ENCODE measurements at regions not wholly inside any gene's neighbourhood (a gene's known extent, or its start where the extent isn't known, plus 50 kb on each side); places are given as distances from the start of the nearest gene placed in this dataset.
"Not testable (repeated sequence)": the region's sequence is repeated elsewhere in the genome, so short reads cannot be mapped to it uniquely, and the experiment has no call there.

- H3K27ac ChIP-seq (ENCODE audit: low read depth in 2 of 2, low read length in 1 of 2); H3K4me2 ChIP-seq; H3K9ac ChIP-seq; H3K27me3 ChIP-seq (ENCODE audit: insufficient read depth); H3F3A ChIP-seq (replicated peaks; ENCODE audit: insufficient read depth); H3K79me2 ChIP-seq (ENCODE audit: insufficient read depth); CTCF ChIA-PET; H2AFZ ChIP-seq (ENCODE audit: low read depth); H3K4me3 ChIP-seq (ENCODE audit: low read depth in 2 of 2, low read length in 1 of 2); H3K36me3 ChIP-seq (replicated peaks in 1 of 2; ENCODE audit: control insufficient read depth in 1 of 2, insufficient read depth in 2 of 2, low read length in 1 of 2); H4K20me1 ChIP-seq (ENCODE audit: insufficient read depth); H3K4me1 ChIP-seq (ENCODE audit: control insufficient read depth in 1 of 2, insufficient read depth in 2 of 2, low read depth in 1 of 2, low read length in 1 of 2); DNase-seq; POLR2A ChIA-PET; H3K9me3 ChIP-seq; H3K9me2 ChIP-seq: not testable (repeated sequence)
- 4% methylated on average over 1 of the region's 2 CpGs for WGBS (ENCODE audit: low lambda C conversion rate)
Observed at GRCh38 chr2:111542120-111542774, 341.7 kb downstream of the ANAPC1 start.

GRCh38 chr2:111544006-111544405, 340.0 kb downstream of the ANAPC1 start:
- H3K9ac ChIP-seq; POLR2A ChIA-PET; H3K4me2 ChIP-seq; H3K4me3 ChIP-seq (ENCODE audit: low read depth in 2 of 2, low read length in 1 of 2); DNase-seq; H3K9me2 ChIP-seq; H3K79me2 ChIP-seq (ENCODE audit: insufficient read depth); H3K4me1 ChIP-seq (ENCODE audit: control insufficient read depth in 1 of 2, insufficient read depth in 2 of 2, low read depth in 1 of 2, low read length in 1 of 2); H3K27ac ChIP-seq (ENCODE audit: low read depth in 2 of 2, low read length in 1 of 2); CTCF ChIA-PET; H3F3A ChIP-seq (replicated peaks; ENCODE audit: insufficient read depth); H3K36me3 ChIP-seq (replicated peaks in 1 of 2; ENCODE audit: control insufficient read depth in 1 of 2, insufficient read depth in 2 of 2, low read length in 1 of 2); H2AFZ ChIP-seq (ENCODE audit: low read depth); H3K9me3 ChIP-seq; H4K20me1 ChIP-seq (ENCODE audit: insufficient read depth); H3K27me3 ChIP-seq (ENCODE audit: insufficient read depth): not testable (repeated sequence)
- 57% methylated on average over 2 of the region's 2 CpGs for WGBS (ENCODE audit: low lambda C conversion rate)

- H3K4me2 ChIP-seq; DNase-seq; H3F3A ChIP-seq (replicated peaks; ENCODE audit: insufficient read depth); H3K9me3 ChIP-seq; CTCF ChIA-PET; H2AFZ ChIP-seq (ENCODE audit: low read depth); H3K4me1 ChIP-seq (ENCODE audit: control insufficient read depth in 1 of 2, insufficient read depth in 2 of 2, low read depth in 1 of 2, low read length in 1 of 2); H3K79me2 ChIP-seq (ENCODE audit: insufficient read depth); H3K9me2 ChIP-seq; H3K9ac ChIP-seq; H4K20me1 ChIP-seq (ENCODE audit: insufficient read depth); POLR2A ChIA-PET; H3K27ac ChIP-seq (ENCODE audit: low read depth in 2 of 2, low read length in 1 of 2); H3K27me3 ChIP-seq (ENCODE audit: insufficient read depth); H3K4me3 ChIP-seq (ENCODE audit: low read depth in 2 of 2, low read length in 1 of 2); H3K36me3 ChIP-seq (replicated peaks in 1 of 2; ENCODE audit: control insufficient read depth in 1 of 2, insufficient read depth in 2 of 2, low read length in 1 of 2): not testable (repeated sequence)
- WGBS (ENCODE audit: low lambda C conversion rate), result 83% methylated on average over 4 of the region's 7 CpGs
Observed at GRCh38 chr2:111545723-111546431, 338.1 kb downstream of the ANAPC1 start.

- H3K9me2 ChIP-seq; H3K4me3 ChIP-seq (ENCODE audit: low read depth in 2 of 2, low read length in 1 of 2); H3F3A ChIP-seq (replicated peaks; ENCODE audit: insufficient read depth); H3K4me1 ChIP-seq (ENCODE audit: control insufficient read depth in 1 of 2, insufficient read depth in 2 of 2, low read depth in 1 of 2, low read length in 1 of 2); H3K27me3 ChIP-seq (ENCODE audit: insufficient read depth); H2AFZ ChIP-seq (ENCODE audit: low read depth); DNase-seq; H3K36me3 ChIP-seq (replicated peaks in 1 of 2; ENCODE audit: control insufficient read depth in 1 of 2, insufficient read depth in 2 of 2, low read length in 1 of 2); H3K27ac ChIP-seq (ENCODE audit: low read depth in 2 of 2, low read length in 1 of 2); H4K20me1 ChIP-seq (ENCODE audit: insufficient read depth); H3K79me2 ChIP-seq (ENCODE audit: insufficient read depth); H3K9ac ChIP-seq; H3K9me3 ChIP-seq; H3K4me2 ChIP-seq; CTCF ChIA-PET; POLR2A ChIA-PET: not testable (repeated sequence)
- 71% methylated on average over 5 of the region's 5 CpGs for WGBS (ENCODE audit: low lambda C conversion rate)
Observed at GRCh38 chr2:111546578-111546977, 337.4 kb downstream of the ANAPC1 start.

GRCh38 chr2:111549174-111549573, 334.8 kb downstream of the ANAPC1 start:
- H3F3A ChIP-seq (replicated peaks; ENCODE audit: insufficient read depth); H3K9me2 ChIP-seq; H3K79me2 ChIP-seq (ENCODE audit: insufficient read depth); H3K36me3 ChIP-seq (replicated peaks in 1 of 2; ENCODE audit: control insufficient read depth in 1 of 2, insufficient read depth in 2 of 2, low read length in 1 of 2); H3K4me1 ChIP-seq (ENCODE audit: control insufficient read depth in 1 of 2, insufficient read depth in 2 of 2, low read depth in 1 of 2, low read length in 1 of 2); H3K4me2 ChIP-seq; H3K27ac ChIP-seq (ENCODE audit: low read depth in 2 of 2, low read length in 1 of 2); H4K20me1 ChIP-seq (ENCODE audit: insufficient read depth); H3K4me3 ChIP-seq (ENCODE audit: low read depth in 2 of 2, low read length in 1 of 2); H3K9me3 ChIP-seq; POLR2A ChIA-PET; H3K9ac ChIP-seq; H2AFZ ChIP-seq (ENCODE audit: low read depth); CTCF ChIA-PET; H3K27me3 ChIP-seq (ENCODE audit: insufficient read depth); DNase-seq: not testable (repeated sequence)
- 100% methylated on average over 1 of the region's 2 CpGs for WGBS (ENCODE audit: low lambda C conversion rate)

- H3K4me2 ChIP-seq; H3K36me3 ChIP-seq (replicated peaks in 1 of 2; ENCODE audit: control insufficient read depth in 1 of 2, insufficient read depth in 2 of 2, low read length in 1 of 2); H3K79me2 ChIP-seq (ENCODE audit: insufficient read depth); DNase-seq; H2AFZ ChIP-seq (ENCODE audit: low read depth); CTCF ChIA-PET; H3K4me3 ChIP-seq (ENCODE audit: low read depth in 2 of 2, low read length in 1 of 2); H4K20me1 ChIP-seq (ENCODE audit: insufficient read depth); H3K27me3 ChIP-seq (ENCODE audit: insufficient read depth); H3K9ac ChIP-seq; H3F3A ChIP-seq (replicated peaks; ENCODE audit: insufficient read depth); H3K27ac ChIP-seq (ENCODE audit: low read depth in 2 of 2, low read length in 1 of 2); H3K9me2 ChIP-seq; POLR2A ChIA-PET; H3K9me3 ChIP-seq; H3K4me1 ChIP-seq (ENCODE audit: control insufficient read depth in 1 of 2, insufficient read depth in 2 of 2, low read depth in 1 of 2, low read length in 1 of 2): not testable (repeated sequence)
- 22% methylated on average over 1 of the region's 2 CpGs for WGBS (ENCODE audit: low lambda C conversion rate)
Observed at GRCh38 chr2:111551428-111551827, 332.6 kb downstream of the ANAPC1 start.
